ENCODE measurements at regions not wholly inside any gene's neighbourhood (a gene's known extent, or its start where the extent isn't known, plus 50 kb on each side); places are given as distances from the start of the nearest gene placed in this dataset.

GRCh38 chr21:35396655-35397054, 347.6 kb upstream of the RUNX1 start:
- no peak overlapping the region for H3K27ac ChIP-seq
- DNase-seq (ENCODE audit: low spot score in 2 of 2) = no peak
- H3K4me1 ChIP-seq = peaks cover 4% of the 10 kb centered on the region
- H3K4me3 ChIP-seq = no peak overlapping the region
- 94% methylated on average over 4 of the region's 4 CpGs for WGBS
- no peaks in the 10 kb centered on the region for H3K27me3 ChIP-seq
- no peaks in the 10 kb centered on the region for H3K36me3 ChIP-seq
- H3K9me3 ChIP-seq = no peaks in the 10 kb centered on the region
- no peak for TF ChIP-seq EP300 (IDR thresholded peaks at IDR 0.05)
- no peak for TF ChIP-seq POLR2A (IDR thresholded peaks at IDR 0.05)
- no peak for TF ChIP-seq POLR2AphosphoS5 (IDR thresholded peaks at IDR 0.05)
- TF ChIP-seq, protein P1, sequence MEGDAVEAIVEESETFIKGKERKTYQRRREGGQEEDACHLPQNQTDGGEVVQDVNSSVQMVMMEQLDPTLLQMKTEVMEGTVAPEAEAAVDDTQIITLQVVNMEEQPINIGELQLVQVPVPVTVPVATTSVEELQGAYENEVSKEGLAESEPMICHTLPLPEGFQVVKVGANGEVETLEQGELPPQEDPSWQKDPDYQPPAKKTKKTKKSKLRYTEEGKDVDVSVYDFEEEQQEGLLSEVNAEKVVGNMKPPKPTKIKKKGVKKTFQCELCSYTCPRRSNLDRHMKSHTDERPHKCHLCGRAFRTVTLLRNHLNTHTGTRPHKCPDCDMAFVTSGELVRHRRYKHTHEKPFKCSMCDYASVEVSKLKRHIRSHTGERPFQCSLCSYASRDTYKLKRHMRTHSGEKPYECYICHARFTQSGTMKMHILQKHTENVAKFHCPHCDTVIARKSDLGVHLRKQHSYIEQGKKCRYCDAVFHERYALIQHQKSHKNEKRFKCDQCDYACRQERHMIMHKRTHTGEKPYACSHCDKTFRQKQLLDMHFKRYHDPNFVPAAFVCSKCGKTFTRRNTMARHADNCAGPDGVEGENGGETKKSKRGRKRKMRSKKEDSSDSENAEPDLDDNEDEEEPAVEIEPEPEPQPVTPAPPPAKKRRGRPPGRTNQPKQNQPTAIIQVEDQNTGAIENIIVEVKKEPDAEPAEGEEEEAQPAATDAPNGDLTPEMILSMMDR (IDR thresholded peaks at IDR 0.05) = no peak

- Histone ChIP-seq H3K4me1 (peaks cover 4% of the 10 kb centered on the region), H3K27ac (no peak overlapping the region), H3K9me3 (no peaks in the 10 kb centered on the region), H3K36me3 (no peaks in the 10 kb centered on the region), H3K4me3 (no peak overlapping the region), H3K27me3 (no peaks in the 10 kb centered on the region)
- no peak for TF ChIP-seq POLR2AphosphoS5 (IDR thresholded peaks at IDR 0.05)
- TF ChIP-seq POLR2A (IDR thresholded peaks at IDR 0.05) = no peak
- TF ChIP-seq, protein P1 (IDR thresholded peaks at IDR 0.05) = no peak
- no peak for TF ChIP-seq EP300 (IDR thresholded peaks at IDR 0.05)
- DNase-seq (ENCODE audit: low spot score in 2 of 2) = no peak
- 68% methylated on average over 1 of the region's 1 CpG for WGBS
These were observed 346.6 kb upstream of the RUNX1 start for GRCh38 chr21:35395728-35396127.

DNA sequence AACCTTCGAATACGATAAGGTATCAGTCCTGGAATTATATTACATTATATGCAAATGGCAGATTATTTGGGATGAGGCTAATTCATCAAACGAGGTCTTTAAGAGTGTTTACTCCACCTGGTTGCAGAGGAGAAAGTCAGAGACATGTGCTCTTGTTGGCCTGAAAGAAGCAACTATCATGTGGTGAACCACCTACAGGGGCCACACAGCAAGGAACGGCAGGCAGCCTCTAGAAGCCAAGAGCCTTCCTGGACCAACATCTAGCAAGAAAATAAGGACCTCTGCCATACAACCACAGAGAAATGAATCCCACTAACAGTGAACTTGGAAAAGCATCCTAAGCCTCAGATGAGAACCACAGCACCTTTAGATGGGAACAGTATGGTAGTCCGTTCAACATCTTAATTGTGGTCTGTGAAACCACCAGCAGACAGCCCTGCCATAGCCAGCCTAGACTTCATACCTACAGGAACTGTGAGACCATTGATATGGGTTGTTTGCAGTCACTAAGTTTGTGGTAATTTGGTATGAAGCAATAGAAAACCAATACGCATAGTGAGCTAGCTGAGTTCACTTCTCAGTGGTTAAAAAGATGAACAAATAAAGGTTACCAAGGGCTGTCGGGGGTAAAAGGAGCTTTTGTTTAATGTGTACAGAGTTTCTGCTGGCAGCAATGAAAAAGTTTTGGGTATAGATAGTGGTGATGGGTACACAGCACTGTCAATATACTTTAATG, 345.7 kb upstream of the RUNX1 start:
- Histone ChIP-seq H3K36me3 (no peaks in the 10 kb centered on the region), H3K9me3 (no peaks in the 10 kb centered on the region), H3K4me1 (peaks cover 4% of the 10 kb centered on the region), H3K27me3 (no peaks in the 10 kb centered on the region), H3K4me3 (no peak overlapping the region), H3K27ac (no peak overlapping the region)
- TF ChIP-seq POLR2A (IDR thresholded peaks at IDR 0.05) (no peak), POLR2AphosphoS5 (IDR thresholded peaks at IDR 0.05) (no peak), EP300 (IDR thresholded peaks at IDR 0.05) (no peak)
- TF ChIP-seq, protein P1 (IDR thresholded peaks at IDR 0.05) = no peak
- whole genome bisulfite sequencing = 80% methylated on average over 7 of the region's 7 CpGs
- no peak for DNase-seq (ENCODE audit: low spot score in 2 of 2)

DNA sequence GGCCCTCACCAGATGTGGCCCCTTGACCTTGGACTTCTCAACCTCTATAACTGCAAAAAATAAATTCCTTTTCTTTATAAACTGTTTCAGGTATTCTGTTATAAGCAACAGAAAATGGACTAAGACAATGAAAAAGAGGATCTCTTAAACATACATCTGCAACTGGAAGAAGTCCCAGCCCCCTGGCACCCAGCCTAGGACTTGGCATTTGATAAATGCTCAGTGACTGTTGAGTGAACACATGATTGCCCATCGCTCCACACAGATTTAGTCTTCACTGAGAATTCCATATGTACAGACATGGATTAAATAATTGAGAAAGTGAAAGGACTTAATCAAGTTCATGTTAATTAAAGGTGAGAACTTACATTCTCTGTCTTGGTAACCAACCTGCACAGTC, 344.9 kb upstream of the RUNX1 start:
- peaks cover 4% of the 10 kb centered on the region for H3K4me1 ChIP-seq
- no peak overlapping the region for H3K4me3 ChIP-seq
- no peak overlapping the region for H3K27ac ChIP-seq
- no peaks in the 10 kb centered on the region for H3K27me3 ChIP-seq
- H3K36me3 ChIP-seq = no peaks in the 10 kb centered on the region
- DNase-seq (ENCODE audit: low spot score in 2 of 2) = no peak
- TF ChIP-seq EP300 (IDR thresholded peaks at IDR 0.05) (no peak), POLR2AphosphoS5 (IDR thresholded peaks at IDR 0.05) (no peak), POLR2A (IDR thresholded peaks at IDR 0.05) (no peak)
- TF ChIP-seq, protein P1 (IDR thresholded peaks at IDR 0.05) = no peak
- WGBS = 74% methylated on average over 1 of the region's 1 CpG
- H3K9me3 ChIP-seq = no peaks in the 10 kb centered on the region

GRCh38 chr21:35390013-35390776, 341.1 kb upstream of the RUNX1 start:
- TF ChIP-seq POLR2AphosphoS5 (IDR thresholded peaks at IDR 0.05) (no peak), POLR2A (IDR thresholded peaks at IDR 0.05) (no peak), EP300 (IDR thresholded peaks at IDR 0.05) (no peak)
- TF ChIP-seq, protein P1 (IDR thresholded peaks at IDR 0.05) = no peak
- no peak for DNase-seq (ENCODE audit: low spot score in 2 of 2)
- Histone ChIP-seq H3K4me3 (no peak overlapping the region), H3K27me3 (no peaks in the 10 kb centered on the region), H3K36me3 (no peaks in the 10 kb centered on the region), H3K4me1 (no peaks in the 10 kb centered on the region), H3K9me3 (no peaks in the 10 kb centered on the region), H3K27ac (no peak overlapping the region)
- 65% methylated on average over 5 of the region's 5 CpGs for WGBS

Data from suprapubic skin (tissue), 4 donors.